ENCODE measurements at regions not wholly inside any gene's neighbourhood (a gene's known extent, or its start where the extent isn't known, plus 50 kb on each side); places are given as distances from the start of the nearest gene placed in this dataset.

DNA sequence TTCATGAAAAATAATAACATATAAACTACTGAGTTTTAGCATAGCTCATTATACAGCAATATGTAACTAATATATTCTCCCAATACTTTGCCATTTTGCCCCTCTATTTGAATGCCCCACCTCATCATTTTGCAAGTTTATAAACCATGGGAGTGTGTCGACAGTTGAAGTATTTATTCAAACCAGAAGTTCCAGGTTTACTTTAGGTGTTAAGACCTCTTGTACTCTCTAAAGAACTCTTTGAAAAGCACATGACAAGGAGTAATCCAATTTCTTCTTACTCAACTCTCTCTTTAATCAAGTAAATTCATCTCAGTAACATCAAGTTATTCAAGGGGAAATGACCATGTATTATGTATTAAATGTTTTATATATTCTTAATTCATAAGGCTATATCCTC, 240.7 kb downstream of the COX18 start:
- no peak for FAIRE-seq
- no peaks in the 10 kb centered on the region for H3K36me3 ChIP-seq (ENCODE audit: control insufficient read depth, insufficient read depth, low read length)
- no peak for DNase-seq (ENCODE audit: low read depth)
- H3K27me3 ChIP-seq (ENCODE audit: control insufficient read depth, insufficient read depth, low read length), result no peaks in the 10 kb centered on the region
- no peak overlapping the region for H3K4me3 ChIP-seq (ENCODE audit: low read depth, low read length)
- no peak for TF ChIP-seq CTCF (IDR thresholded peaks at IDR 0.05; ENCODE audit: insufficient read depth, low read length, severe bottlenecking)

- DNase-seq (ENCODE audit: low read depth) (no peak), FAIRE-seq (no peak)
- TF ChIP-seq CTCF (IDR thresholded peaks at IDR 0.05; ENCODE audit: insufficient read depth, low read length, severe bottlenecking), result no peak
- Histone ChIP-seq H3K27me3 (ENCODE audit: control insufficient read depth, insufficient read depth, low read length) (no peaks in the 10 kb centered on the region), H3K4me3 (ENCODE audit: low read depth, low read length) (no peak overlapping the region), H3K36me3 (ENCODE audit: control insufficient read depth, insufficient read depth, low read length) (no peaks in the 10 kb centered on the region)
Observed at GRCh38 chr4:72827968-72828367, 241.5 kb downstream of the COX18 start.

- no peak for DNase-seq (ENCODE audit: low read depth)
- Histone ChIP-seq H3K36me3 (ENCODE audit: control insufficient read depth, insufficient read depth, low read length) (no peaks in the 10 kb centered on the region), H3K4me3 (ENCODE audit: low read depth, low read length) (no peak overlapping the region), H3K27me3 (ENCODE audit: control insufficient read depth, insufficient read depth, low read length) (no peaks in the 10 kb centered on the region)
- no peak for TF ChIP-seq CTCF (IDR thresholded peaks at IDR 0.05; ENCODE audit: insufficient read depth, low read length, severe bottlenecking)
- FAIRE-seq, result no peak
Observed at GRCh38 chr4:72820107-72820506, 249.4 kb downstream of the COX18 start.

DNA sequence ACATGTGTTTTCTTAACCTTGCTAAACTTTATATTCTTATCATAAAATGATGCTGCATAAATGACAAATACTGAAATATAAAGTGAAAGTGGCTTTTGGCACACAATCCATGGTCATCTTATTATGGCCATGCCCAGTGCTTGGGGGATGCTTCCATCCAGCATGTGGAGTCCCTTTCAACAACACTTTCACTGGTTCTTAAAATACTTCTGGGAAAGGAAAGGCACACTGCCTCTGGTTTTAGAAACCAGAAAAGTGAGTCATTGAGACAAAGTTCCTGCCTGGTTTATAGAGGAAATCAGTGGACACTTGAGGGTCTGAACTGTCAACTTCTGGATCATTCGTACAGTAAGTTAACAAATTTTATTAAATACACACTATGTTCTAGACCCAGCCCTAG, 248.0 kb upstream of the ADAMTS3 start:
- no peak for TF ChIP-seq CTCF (IDR thresholded peaks at IDR 0.05; ENCODE audit: insufficient read depth, low read length, severe bottlenecking)
- Histone ChIP-seq H3K4me3 (ENCODE audit: low read depth, low read length) (no peak overlapping the region), H3K36me3 (ENCODE audit: control insufficient read depth, insufficient read depth, low read length) (no peaks in the 10 kb centered on the region), H3K27me3 (ENCODE audit: control insufficient read depth, insufficient read depth, low read length) (no peaks in the 10 kb centered on the region)
- FAIRE-seq, result no peak
- DNase-seq (ENCODE audit: low read depth), result no peak

DNA sequence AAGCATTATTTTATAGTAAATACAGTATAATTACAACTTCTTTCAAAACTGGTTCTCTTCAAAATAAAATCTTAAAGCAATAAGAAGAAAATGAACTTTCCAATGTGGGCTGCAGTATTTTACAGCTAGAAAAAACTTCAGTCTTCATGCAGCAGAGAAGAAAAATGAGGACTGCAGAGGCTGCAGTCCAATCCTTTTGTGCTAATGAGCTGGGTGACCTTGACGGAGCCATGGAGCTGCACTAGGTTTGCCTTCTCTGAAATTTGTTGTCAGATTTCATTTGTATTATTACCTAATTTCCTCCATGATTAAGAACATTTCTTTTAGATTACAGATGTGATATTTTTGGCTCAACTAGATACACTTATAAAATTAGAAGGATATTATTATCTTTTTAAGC, 245.2 kb upstream of the ADAMTS3 start:
- H3K36me3 ChIP-seq (ENCODE audit: control insufficient read depth, insufficient read depth, low read length), result no peaks in the 10 kb centered on the region
- DNase-seq (ENCODE audit: low read depth) (no peak), FAIRE-seq (no peak)
- H3K27me3 ChIP-seq (ENCODE audit: control insufficient read depth, insufficient read depth, low read length), result no peaks in the 10 kb centered on the region
- TF ChIP-seq CTCF (IDR thresholded peaks at IDR 0.05; ENCODE audit: insufficient read depth, low read length, severe bottlenecking), result no peak
- no peak overlapping the region for H3K4me3 ChIP-seq (ENCODE audit: low read depth, low read length)

DNA sequence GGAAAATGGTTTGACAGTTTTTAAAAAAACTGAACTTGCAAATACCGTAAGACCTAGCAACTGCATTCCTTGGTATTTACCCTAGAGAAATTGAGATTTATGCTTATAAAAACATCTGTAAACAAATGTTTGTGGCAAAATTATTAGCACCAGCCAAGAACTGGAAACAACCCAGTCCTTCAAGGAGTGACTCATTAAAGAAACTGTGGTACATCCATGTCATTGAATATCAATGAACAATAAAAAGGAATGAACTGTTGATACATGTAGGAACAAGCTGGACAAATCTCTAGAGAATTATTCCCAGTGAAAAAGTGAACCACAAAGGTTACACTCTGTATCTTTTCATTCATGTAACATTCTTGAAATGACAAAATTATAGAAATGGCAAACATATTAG, 240.2 kb upstream of the ADAMTS3 start:
- FAIRE-seq, result no peak

More for the DNA sequence above, 240.2 kb upstream of the ADAMTS3 start:
- DNase-seq (ENCODE audit: low read depth), result peak; percentile 69
- H3K4me3 ChIP-seq (ENCODE audit: low read depth, low read length), result no peak overlapping the region
- H3K36me3 ChIP-seq (ENCODE audit: control insufficient read depth, insufficient read depth, low read length), result no peaks in the 10 kb centered on the region
- no peak for TF ChIP-seq CTCF (IDR thresholded peaks at IDR 0.05; ENCODE audit: insufficient read depth, low read length, severe bottlenecking)
- H3K27me3 ChIP-seq (ENCODE audit: control insufficient read depth, insufficient read depth, low read length), result no peaks in the 10 kb centered on the region

All from bronchial epithelial cell (primary cell).